ENCODE measurements at regions not wholly inside any gene's neighbourhood (a gene's known extent, or its start where the extent isn't known, plus 50 kb on each side); places are given as distances from the start of the nearest gene placed in this dataset.
"Not testable (repeated sequence)": the region's sequence is repeated elsewhere in the genome, so short reads cannot be mapped to it uniquely, and the experiment has no call there.

DNA sequence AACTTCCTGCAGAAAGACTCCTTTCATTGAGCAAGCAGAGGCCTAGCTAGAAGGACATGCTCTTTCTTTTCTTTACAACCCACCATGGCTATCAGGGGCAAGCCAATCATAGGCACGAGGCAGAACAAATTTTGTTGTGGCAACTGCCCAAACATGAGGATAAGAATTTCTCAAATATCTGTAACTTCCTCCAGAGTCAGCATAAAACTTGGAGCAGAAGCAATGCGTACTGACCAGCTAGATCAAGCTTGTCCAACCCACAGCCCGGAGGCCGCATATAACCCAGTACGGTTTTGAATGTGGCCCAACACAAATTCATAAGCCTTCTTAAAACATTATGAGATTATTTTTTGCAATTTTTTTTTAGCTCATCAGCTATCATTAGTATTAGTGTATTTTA is 87.0 kb upstream of the SOX21 start:
- TF ChIP-seq, protein P1, sequence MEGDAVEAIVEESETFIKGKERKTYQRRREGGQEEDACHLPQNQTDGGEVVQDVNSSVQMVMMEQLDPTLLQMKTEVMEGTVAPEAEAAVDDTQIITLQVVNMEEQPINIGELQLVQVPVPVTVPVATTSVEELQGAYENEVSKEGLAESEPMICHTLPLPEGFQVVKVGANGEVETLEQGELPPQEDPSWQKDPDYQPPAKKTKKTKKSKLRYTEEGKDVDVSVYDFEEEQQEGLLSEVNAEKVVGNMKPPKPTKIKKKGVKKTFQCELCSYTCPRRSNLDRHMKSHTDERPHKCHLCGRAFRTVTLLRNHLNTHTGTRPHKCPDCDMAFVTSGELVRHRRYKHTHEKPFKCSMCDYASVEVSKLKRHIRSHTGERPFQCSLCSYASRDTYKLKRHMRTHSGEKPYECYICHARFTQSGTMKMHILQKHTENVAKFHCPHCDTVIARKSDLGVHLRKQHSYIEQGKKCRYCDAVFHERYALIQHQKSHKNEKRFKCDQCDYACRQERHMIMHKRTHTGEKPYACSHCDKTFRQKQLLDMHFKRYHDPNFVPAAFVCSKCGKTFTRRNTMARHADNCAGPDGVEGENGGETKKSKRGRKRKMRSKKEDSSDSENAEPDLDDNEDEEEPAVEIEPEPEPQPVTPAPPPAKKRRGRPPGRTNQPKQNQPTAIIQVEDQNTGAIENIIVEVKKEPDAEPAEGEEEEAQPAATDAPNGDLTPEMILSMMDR (IDR thresholded peaks at IDR 0.05), result no peak
- H3K9me3 ChIP-seq, result no peaks in the 10 kb centered on the region
- H3K27ac ChIP-seq, result no peak overlapping the region
- intact Hi-C loops (cut with DNase I), result no loop called here
- DNase-seq (no peak), ATAC-seq (no peak), FAIRE-seq (no peak)
- no peaks in the 10 kb centered on the region for H3K4me1 ChIP-seq
- no peak overlapping the region for H3K4me3 ChIP-seq
- H3K27me3 ChIP-seq, result no peaks in the 10 kb centered on the region
- no peaks in the 10 kb centered on the region for H3K36me3 ChIP-seq
- WGBS, 2 donors, result 78 to 86% methylated on average over 5 of the region's 5 CpGs

DNA sequence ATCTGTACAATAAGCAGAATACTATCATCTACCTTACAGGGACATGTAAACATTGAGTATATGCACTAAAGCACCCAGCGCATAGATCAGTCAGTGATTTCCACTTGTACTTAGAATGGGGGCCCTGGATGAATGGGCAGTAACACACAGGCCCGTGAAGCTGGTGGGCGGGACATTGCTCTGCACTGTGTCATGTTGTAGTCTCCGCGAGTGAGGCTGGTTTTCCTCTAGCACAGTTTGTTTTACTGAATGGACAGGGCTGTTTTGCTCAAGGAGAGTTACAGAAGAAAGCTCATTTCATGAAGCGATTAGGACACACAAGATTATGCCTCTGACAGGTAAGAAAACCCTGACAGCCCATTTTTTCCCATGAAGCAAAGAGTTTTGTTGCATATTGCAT is 86.4 kb upstream of the SOX21 start:
- 78 to 79% methylated on average over 6 of the region's 6 CpGs for WGBS, 2 donors
- H3K27ac ChIP-seq, result no peak overlapping the region
- H3K4me3 ChIP-seq, result no peak overlapping the region
- DNase-seq (no peak), FAIRE-seq (no peak), ATAC-seq (no peak)
- TF ChIP-seq, protein P1 (IDR thresholded peaks at IDR 0.05), result no peak
- no peaks in the 10 kb centered on the region for H3K27me3 ChIP-seq
- no peaks in the 10 kb centered on the region for H3K9me3 ChIP-seq
- H3K36me3 ChIP-seq, result no peaks in the 10 kb centered on the region
- intact Hi-C loops (cut with DNase I), result no loop called here
- H3K4me1 ChIP-seq, result no peaks in the 10 kb centered on the region

DNA sequence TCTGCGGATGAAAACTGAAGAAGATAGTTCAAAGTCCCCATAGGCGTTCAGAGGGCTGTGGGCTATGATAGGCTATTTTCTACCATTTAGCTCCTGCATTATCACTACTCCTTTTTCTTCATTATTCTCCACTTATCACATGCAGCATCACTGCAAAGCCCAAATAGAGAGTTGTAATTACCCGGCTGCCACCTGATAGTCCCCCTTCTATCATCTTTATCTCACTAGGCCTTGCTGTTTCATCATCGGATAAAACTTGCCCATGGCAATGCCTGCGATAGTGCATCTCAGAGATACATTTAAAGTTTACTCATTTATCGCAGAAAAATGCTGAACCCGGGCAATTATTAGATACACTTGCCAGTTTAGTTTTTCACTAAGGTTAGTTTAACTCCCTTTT is 82.9 kb upstream of the SOX21 start:
- Histone ChIP-seq H3K9me3 (no peaks in the 10 kb centered on the region), H3K36me3 (no peaks in the 10 kb centered on the region), H3K27ac (no peak overlapping the region), H3K4me1 (no peaks in the 10 kb centered on the region), H3K4me3 (no peak overlapping the region), H3K27me3 (no peaks in the 10 kb centered on the region)
- FAIRE-seq (no peak), ATAC-seq (no peak), DNase-seq (no peak)
- 65 to 78% methylated on average over 7 of the region's 7 CpGs for WGBS, 2 donors
- intact Hi-C loops (cut with DNase I), result no loop called here
- TF ChIP-seq, protein P1 (IDR thresholded peaks at IDR 0.05), result no peak

DNA sequence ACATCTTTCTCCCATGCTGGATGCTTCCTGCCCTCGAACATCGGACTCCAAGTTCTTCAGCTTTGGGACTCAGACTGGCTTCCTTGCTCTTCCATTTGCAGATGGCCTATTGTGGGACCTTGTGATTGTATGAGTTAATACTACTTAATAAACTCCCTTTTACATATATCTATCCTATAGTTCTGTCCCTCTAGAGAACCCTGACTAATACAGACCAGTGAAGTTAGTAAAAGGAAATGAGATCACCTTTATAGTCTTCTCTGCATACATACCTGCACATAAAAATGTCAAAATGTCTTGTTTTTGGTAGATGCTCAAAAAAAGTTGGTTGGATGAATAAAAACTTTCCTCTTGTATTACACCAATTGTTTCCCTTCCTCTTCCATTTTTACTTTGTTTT is 73.9 kb upstream of the SOX21 start:
- H3K36me3 ChIP-seq; H3K4me3 ChIP-seq; H3K4me1 ChIP-seq; H3K27me3 ChIP-seq; H3K27ac ChIP-seq; H3K9me3 ChIP-seq; intact Hi-C loops (cut with DNase I); DNase-seq; ATAC-seq; FAIRE-seq: not testable (repeated sequence)
- 80 to 87% methylated on average over 2 of the region's 2 CpGs for WGBS, 2 donors

DNA sequence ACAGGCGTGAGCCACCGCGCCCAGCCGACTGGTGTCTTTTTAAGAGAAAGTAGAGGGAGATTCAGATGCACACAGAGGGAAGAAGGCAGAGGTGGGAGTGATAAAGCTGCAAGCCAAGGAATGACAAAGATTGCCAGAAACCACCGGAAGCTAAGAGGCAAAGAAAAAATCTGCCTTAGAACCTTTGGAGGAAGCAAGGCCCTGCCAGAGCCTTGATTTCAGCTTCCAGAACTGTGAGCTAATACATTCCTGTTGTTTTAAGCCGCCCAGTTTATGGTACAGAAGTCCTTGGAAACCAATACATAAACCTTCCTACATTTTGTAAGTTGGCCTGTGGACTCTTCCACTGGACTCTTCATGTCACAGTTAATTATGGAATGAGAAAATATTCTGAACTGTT is 71.7 kb upstream of the SOX21 start:
- no peak overlapping the region for H3K4me3 ChIP-seq
- intact Hi-C loops (cut with DNase I), result no loop called here
- TF ChIP-seq, protein P1 (IDR thresholded peaks at IDR 0.05), result no peak
- no peak for ATAC-seq
- no peaks in the 10 kb centered on the region for H3K36me3 ChIP-seq
- H3K4me1 ChIP-seq, result no peaks in the 10 kb centered on the region
- no peak for DNase-seq
- no peaks in the 10 kb centered on the region for H3K27me3 ChIP-seq
- H3K9me3 ChIP-seq, result no peaks in the 10 kb centered on the region
- H3K27ac ChIP-seq, result no peak overlapping the region
- no peak for FAIRE-seq
- 88 to 94% methylated on average over 6 of the region's 6 CpGs for WGBS, 2 donors

DNA sequence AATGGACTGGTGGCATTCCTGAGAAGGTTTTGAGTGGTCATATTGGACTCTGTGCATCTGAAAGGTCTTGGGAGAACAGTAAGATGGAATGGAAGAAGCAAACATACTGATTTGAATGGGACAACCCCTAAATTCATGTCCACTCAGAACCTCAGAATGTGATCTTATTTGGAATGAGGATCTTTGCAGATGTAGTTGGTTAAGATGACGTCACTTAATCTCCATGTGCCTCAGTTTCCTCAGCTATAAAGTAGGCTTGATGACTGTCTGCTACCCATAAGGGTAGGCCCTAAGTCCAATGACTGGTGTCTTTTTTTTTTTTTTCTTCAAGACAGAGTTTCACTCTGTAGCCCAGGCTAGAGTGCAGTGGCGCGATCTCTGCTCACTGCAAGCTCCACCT is 71.1 kb upstream of the SOX21 start:
- TF ChIP-seq, protein P1 (IDR thresholded peaks at IDR 0.05), result no peak
- intact Hi-C loops (cut with DNase I), result no loop called here
- H3K4me1 ChIP-seq, result no peaks in the 10 kb centered on the region
- H3K4me3 ChIP-seq, result no peak overlapping the region
- no peaks in the 10 kb centered on the region for H3K36me3 ChIP-seq
- WGBS, 2 donors, result 87 to 98% methylated on average over 3 of the region's 3 CpGs
- no peak overlapping the region for H3K27ac ChIP-seq
- H3K9me3 ChIP-seq, result no peaks in the 10 kb centered on the region
- no peak for FAIRE-seq
- ATAC-seq, result no peak
- no peaks in the 10 kb centered on the region for H3K27me3 ChIP-seq
- DNase-seq, result no peak
